ENCODE measurements at regions not wholly inside any gene's neighbourhood (a gene's known extent, or its start where the extent isn't known, plus 50 kb on each side); places are given as distances from the start of the nearest gene placed in this dataset.

- TF ChIP-seq CTCF (IDR thresholded peaks at IDR 0.05; ENCODE audit: extremely low read depth, low read depth, low read length), result no peak
Measured at GRCh38 chr13:50130123-50130946, 115.1 kb downstream of the KCNRG start.

GRCh38 chr13:50131920-50132903 lies 117.0 kb downstream of the KCNRG start:
- no peaks in the 10 kb centered on the region for H3K79me2 ChIP-seq (ENCODE audit: insufficient read depth, low read length)
- no peaks in the 10 kb centered on the region for H3K36me3 ChIP-seq (ENCODE audit: insufficient read depth, low read length)
- H2AFZ ChIP-seq (ENCODE audit: low read length), result no peak overlapping the region
- H3K4me1 ChIP-seq (ENCODE audit: insufficient read depth, low read length), result peaks cover 17% of the 10 kb centered on the region
- H3K4me3 ChIP-seq (ENCODE audit: insufficient read depth, low read length), result no peak overlapping the region
- no peaks in the 10 kb centered on the region for H4K20me1 ChIP-seq (ENCODE audit: insufficient read depth, low read length)
- no peak for DNase-seq (ENCODE audit: insufficient read length, low spot score, missing footprints)
- no peak for TF ChIP-seq CTCF (IDR thresholded peaks at IDR 0.05; ENCODE audit: extremely low read depth, low read depth, low read length)
- H3K27ac ChIP-seq (ENCODE audit: low read depth, low read length), result no peak overlapping the region
- no peaks in the 10 kb centered on the region for H3K9me3 ChIP-seq (ENCODE audit: low read depth, low read length)
- H3K4me2 ChIP-seq (ENCODE audit: insufficient read depth, low read length), result no peak overlapping the region
- H3K27me3 ChIP-seq (ENCODE audit: insufficient read depth, low read length), result no peaks in the 10 kb centered on the region

More at GRCh38 chr13:50130123-50130946, 115.1 kb downstream of the KCNRG start:
- Histone ChIP-seq H3K36me3 (ENCODE audit: insufficient read depth, low read length) (no peaks in the 10 kb centered on the region), H3K27ac (ENCODE audit: low read depth, low read length) (peak overlapping the region; percentile 92), H4K20me1 (ENCODE audit: insufficient read depth, low read length) (no peaks in the 10 kb centered on the region), H3K27me3 (ENCODE audit: insufficient read depth, low read length) (no peaks in the 10 kb centered on the region), H3K4me2 (ENCODE audit: insufficient read depth, low read length) (peak overlapping the region; percentile 98), H3K4me3 (ENCODE audit: insufficient read depth, low read length) (peak overlapping the region; percentile 84), H3K4me1 (ENCODE audit: insufficient read depth, low read length) (peaks cover 19% of the 10 kb centered on the region), H3K79me2 (ENCODE audit: insufficient read depth, low read length) (peaks cover 10% of the 10 kb centered on the region), H3K9me3 (ENCODE audit: low read depth, low read length) (no peaks in the 10 kb centered on the region), H2AFZ (ENCODE audit: low read length) (peak overlapping the region; percentile 92)
- DNase-seq (ENCODE audit: insufficient read length, low spot score, missing footprints), result peak; percentile 95

- Histone ChIP-seq H2AFZ (ENCODE audit: low read length) (no peak overlapping the region), H3K79me2 (ENCODE audit: insufficient read depth, low read length) (no peaks in the 10 kb centered on the region), H3K36me3 (ENCODE audit: insufficient read depth, low read length) (no peaks in the 10 kb centered on the region), H4K20me1 (ENCODE audit: insufficient read depth, low read length) (no peaks in the 10 kb centered on the region), H3K9me3 (ENCODE audit: low read depth, low read length) (no peaks in the 10 kb centered on the region), H3K4me3 (ENCODE audit: insufficient read depth, low read length) (no peak overlapping the region), H3K27me3 (ENCODE audit: insufficient read depth, low read length) (no peaks in the 10 kb centered on the region), H3K4me1 (ENCODE audit: insufficient read depth, low read length) (peaks cover 17% of the 10 kb centered on the region), H3K4me2 (ENCODE audit: insufficient read depth, low read length) (no peak overlapping the region), H3K27ac (ENCODE audit: low read depth, low read length) (no peak overlapping the region)
- DNase-seq (ENCODE audit: insufficient read length, low spot score, missing footprints), result peak; percentile 47
- TF ChIP-seq CTCF (IDR thresholded peaks at IDR 0.05; ENCODE audit: extremely low read depth, low read depth, low read length), result no peak
Measured at GRCh38 chr13:50132904-50133357, 117.7 kb downstream of the KCNRG start.

All from osteoblast (primary cell).